ENCODE measurements at regions not wholly inside any gene's neighbourhood (a gene's known extent, or its start where the extent isn't known, plus 50 kb on each side); places are given as distances from the start of the nearest gene placed in this dataset.
"Not testable (repeated sequence)": the region's sequence is repeated elsewhere in the genome, so short reads cannot be mapped to it uniquely, and the experiment has no call there.

- Histone ChIP-seq H3K27me3 (ENCODE audit: control insufficient read depth, insufficient read depth, low read length) (no peaks in the 10 kb centered on the region), H3K4me3 (ENCODE audit: low read depth, low read length) (no peak overlapping the region), H3K36me3 (ENCODE audit: control insufficient read depth, insufficient read depth, low read length) (no peaks in the 10 kb centered on the region)
- peak; percentile 38 for DNase-seq (ENCODE audit: low read depth)
- FAIRE-seq, result no peak
- no peak for TF ChIP-seq CTCF (IDR thresholded peaks at IDR 0.05; ENCODE audit: insufficient read depth, low read length, severe bottlenecking)
Measured at GRCh38 chr12:88897723-88898122, 317.5 kb upstream of the KITLG start.

- DNase-seq (ENCODE audit: low read depth) (peak; percentile 7), FAIRE-seq (no peak)
- Histone ChIP-seq H3K27me3 (ENCODE audit: control insufficient read depth, insufficient read depth, low read length) (no peaks in the 10 kb centered on the region), H3K36me3 (ENCODE audit: control insufficient read depth, insufficient read depth, low read length) (no peaks in the 10 kb centered on the region), H3K4me3 (ENCODE audit: low read depth, low read length) (no peak overlapping the region)
- no peak for TF ChIP-seq CTCF (IDR thresholded peaks at IDR 0.05; ENCODE audit: insufficient read depth, low read length, severe bottlenecking)
Measured at GRCh38 chr12:88896958-88897357, 316.7 kb upstream of the KITLG start.

GRCh38 chr12:88895634-88896033, 315.4 kb upstream of the KITLG start:
- Histone ChIP-seq H3K4me3 (ENCODE audit: low read depth, low read length) (no peak overlapping the region), H3K27me3 (ENCODE audit: control insufficient read depth, insufficient read depth, low read length) (no peaks in the 10 kb centered on the region), H3K36me3 (ENCODE audit: control insufficient read depth, insufficient read depth, low read length) (no peaks in the 10 kb centered on the region)
- DNase-seq (ENCODE audit: low read depth), result peak; percentile 8
- no peak for TF ChIP-seq CTCF (IDR thresholded peaks at IDR 0.05; ENCODE audit: insufficient read depth, low read length, severe bottlenecking)
- FAIRE-seq, result no peak

- DNase-seq (ENCODE audit: low read depth), result no peak
- no peaks in the 10 kb centered on the region for H3K27me3 ChIP-seq (ENCODE audit: control insufficient read depth, insufficient read depth, low read length)
- no peak overlapping the region for H3K4me3 ChIP-seq (ENCODE audit: low read depth, low read length)
- no peaks in the 10 kb centered on the region for H3K36me3 ChIP-seq (ENCODE audit: control insufficient read depth, insufficient read depth, low read length)
- no peak for FAIRE-seq
- no peak for TF ChIP-seq CTCF (IDR thresholded peaks at IDR 0.05; ENCODE audit: insufficient read depth, low read length, severe bottlenecking)
Measured at GRCh38 chr12:88893801-88894200, 313.5 kb upstream of the KITLG start.

- not testable (repeated sequence) for FAIRE-seq; DNase-seq (ENCODE audit: low read depth); H3K36me3 ChIP-seq (ENCODE audit: control insufficient read depth, insufficient read depth, low read length); H3K27me3 ChIP-seq (ENCODE audit: control insufficient read depth, insufficient read depth, low read length); H3K4me3 ChIP-seq (ENCODE audit: low read depth, low read length)
Measured at GRCh38 chr12:88891434-88891833, 311.2 kb upstream of the KITLG start.

- peak; percentile 23 for DNase-seq (ENCODE audit: low read depth)
- no peak for FAIRE-seq
Measured at GRCh38 chr12:88889326-88890110, 309.2 kb upstream of the KITLG start.

More at GRCh38 chr12:88889326-88890110, 309.2 kb upstream of the KITLG start:
- no peak for TF ChIP-seq CTCF (IDR thresholded peaks at IDR 0.05; ENCODE audit: insufficient read depth, low read length, severe bottlenecking)
- Histone ChIP-seq H3K27me3 (ENCODE audit: control insufficient read depth, insufficient read depth, low read length) (no peaks in the 10 kb centered on the region), H3K4me3 (ENCODE audit: low read depth, low read length) (no peak overlapping the region), H3K36me3 (ENCODE audit: control insufficient read depth, insufficient read depth, low read length) (no peaks in the 10 kb centered on the region)
